ENCODE measurements at regions not wholly inside any gene's neighbourhood (a gene's known extent, or its start where the extent isn't known, plus 50 kb on each side); places are given as distances from the start of the nearest gene placed in this dataset.
A peak's percentile ranks its signal among the peaks of the same experiment; 100 is the strongest.

GRCh38 chrX:83419030-83419792, 88.9 kb upstream of the POU3F4 start:
- H3K9me3 ChIP-seq (ENCODE audit: control extremely low read depth in 1 of 3, control insufficient read depth in 2 of 3, insufficient read depth in 1 of 3, low read length in 2 of 3) = no peaks in the 10 kb centered on the region
- H4K20me1 ChIP-seq (ENCODE audit: control insufficient read depth, insufficient read depth, low read length, poor library complexity, severe bottlenecking) = no peaks in the 10 kb centered on the region
- H3K27me3 ChIP-seq (replicated peaks in 1 of 4; ENCODE audit: control extremely low read depth in 1 of 4, control insufficient read depth in 3 of 4, insufficient read depth in 4 of 4, low read length in 3 of 4) = no peaks in the 10 kb centered on the region
- no peak overlapping the region for H3K4me2 ChIP-seq (replicated peaks; ENCODE audit: low read depth, low read length, poor library complexity, severe bottlenecking)
- H3K9ac ChIP-seq (ENCODE audit: low read length) = no peak overlapping the region
- no peak overlapping the region for H2AFZ ChIP-seq (ENCODE audit: insufficient read depth, low read depth, low read length, poor library complexity, severe bottlenecking)
- intact Hi-C loops (cut with micrococcal nuclease) = no loop called here
- no peak for ATAC-seq (ENCODE audit: low read depth)
- Mint-ChIP-seq H3K27me3 (no peaks in the 10 kb centered on the region), H3K4me3 (no peak overlapping the region), H3K9me3 (ENCODE audit: insufficient read depth) (no peaks in the 10 kb centered on the region), H3K4me1 (no peaks in the 10 kb centered on the region), H3K27ac (no peak overlapping the region)
- H3K36me3 ChIP-seq (replicated peaks in 1 of 2; ENCODE audit: control extremely low read depth in 1 of 2, control insufficient read depth in 1 of 2, extremely low read depth in 1 of 2, insufficient read depth in 2 of 2, low read length in 1 of 2) = no peaks in the 10 kb centered on the region
- H3K4me3 ChIP-seq (ENCODE audit: control extremely low read depth in 1 of 5, extremely low read depth in 1 of 5, insufficient read depth in 1 of 5, low read depth in 2 of 5, low read length in 4 of 5) = no peak overlapping the region
- TF ChIP-seq CTCF (IDR thresholded peaks at IDR 0.05) (no peak), EZH2 (IDR thresholded peaks at IDR 0.05; ENCODE audit: borderline replicate concordance, insufficient read depth, low read depth, low read length, poor library complexity, severe bottlenecking) (no peak)
- ChIA-PET CTCF (no interaction called here), POLR2A (no interaction called here)
- no peaks in the 10 kb centered on the region for H3K4me1 ChIP-seq (ENCODE audit: control insufficient read depth in 2 of 2, insufficient read depth in 2 of 2, low read length in 2 of 2)
- no peaks in the 10 kb centered on the region for H3K79me2 ChIP-seq (ENCODE audit: control insufficient read depth, insufficient read depth, low read length)
- 84% methylated on average over 17 of the region's 19 CpGs for WGBS (ENCODE audit: insufficient coverage)
- H3K27ac ChIP-seq (ENCODE audit: low read length in 2 of 2) = no peak overlapping the region
- peak; percentile 0 for DNase-seq

GRCh38 chrX:83422836-83423235, 85.3 kb upstream of the POU3F4 start:
- Mint-ChIP-seq H3K27me3 (no peaks in the 10 kb centered on the region), H3K27ac (no peak overlapping the region)
- intact Hi-C loops (cut with micrococcal nuclease) = no loop called here

More at GRCh38 chrX:83422836-83423235, 85.3 kb upstream of the POU3F4 start:
- Histone ChIP-seq H2AFZ (ENCODE audit: insufficient read depth, low read depth, low read length, poor library complexity, severe bottlenecking) (no peak overlapping the region), H4K20me1 (ENCODE audit: control insufficient read depth, insufficient read depth, low read length, poor library complexity, severe bottlenecking) (no peaks in the 10 kb centered on the region), H3K9me3 (ENCODE audit: control extremely low read depth in 1 of 3, control insufficient read depth in 2 of 3, insufficient read depth in 1 of 3, low read length in 2 of 3) (no peaks in the 10 kb centered on the region), H3K79me2 (ENCODE audit: control insufficient read depth, insufficient read depth, low read length) (no peaks in the 10 kb centered on the region), H3K9ac (ENCODE audit: low read length) (no peak overlapping the region), H3K4me2 (replicated peaks; ENCODE audit: low read depth, low read length, poor library complexity, severe bottlenecking) (no peak overlapping the region), H3K27me3 (replicated peaks in 1 of 4; ENCODE audit: control extremely low read depth in 1 of 4, control insufficient read depth in 3 of 4, insufficient read depth in 4 of 4, low read length in 3 of 4) (no peaks in the 10 kb centered on the region), H3K27ac (ENCODE audit: low read length in 2 of 2) (no peak overlapping the region), H3K4me1 (ENCODE audit: control insufficient read depth in 2 of 2, insufficient read depth in 2 of 2, low read length in 2 of 2) (no peaks in the 10 kb centered on the region), H3K4me3 (ENCODE audit: control extremely low read depth in 1 of 5, extremely low read depth in 1 of 5, insufficient read depth in 1 of 5, low read depth in 2 of 5, low read length in 4 of 5) (no peak overlapping the region), H3K36me3 (replicated peaks in 1 of 2; ENCODE audit: control extremely low read depth in 1 of 2, control insufficient read depth in 1 of 2, extremely low read depth in 1 of 2, insufficient read depth in 2 of 2, low read length in 1 of 2) (no peaks in the 10 kb centered on the region)
- no peak overlapping the region for H3K4me3 Mint-ChIP-seq
- no peak for TF ChIP-seq EZH2 (IDR thresholded peaks at IDR 0.05; ENCODE audit: borderline replicate concordance, insufficient read depth, low read depth, low read length, poor library complexity, severe bottlenecking)
- TF ChIP-seq CTCF (IDR thresholded peaks at IDR 0.05) = no peak
- H3K4me1 Mint-ChIP-seq = no peaks in the 10 kb centered on the region
- CTCF ChIA-PET = no interaction called here
- POLR2A ChIA-PET = no interaction called here
- H3K9me3 Mint-ChIP-seq (ENCODE audit: insufficient read depth) = no peaks in the 10 kb centered on the region
- ATAC-seq (ENCODE audit: low read depth) (no peak), DNase-seq (no peak)
- WGBS (ENCODE audit: insufficient coverage) = 100% methylated on average over 1 of the region's 1 CpG
